B cell (primary cell): ENCODE measurements at regions not wholly inside any gene's neighbourhood (a gene's known extent, or its start where the extent isn't known, plus 50 kb on each side); places are given as distances from the start of the nearest gene placed in this dataset.

ENCODE experiments used
- CTCF ChIP-seq: fragments of 200-600 bp; IDR thresholded peaks from one replicate; pipeline ENCODE4 v1.8.0; 2022; ENCODE audit warnings: antibody characterized with exemption, mild to moderate bottlenecking
- EZH2 ChIP-seq: IDR thresholded peaks from 2 replicates; pipeline ENCODE4 v1.6.1; 2012; ENCODE audit warnings: borderline replicate concordance, low read depth, mild to moderate bottlenecking, moderate library complexity, low read length; ENCODE audit not compliant: insufficient read depth, poor library complexity, severe bottlenecking

GRCh38 chr6:137970368-137970767, 103.3 kb downstream of the TNFAIP3 start:
- TF ChIP-seq CTCF: no peak
- no peak for TF ChIP-seq EZH2
